Mesothelial cell of epicardium (in vitro differentiated cells): ENCODE measurements at regions not wholly inside any gene's neighbourhood (a gene's known extent, or its start where the extent isn't known, plus 50 kb on each side); places are given as distances from the start of the nearest gene placed in this dataset.

Experiments
- DNase-seq, 2 experiments: peaks; one replicate each; pipeline ENCODE4 v3.0.0; 2021; ENCODE audit warnings: low spot score in 2 of 2; ENCODE audit not compliant: unreplicated experiment in 2 of 2
- H3K27ac Mint-ChIP-seq: 2 replicates; pipeline ENCODE4 v1.8.0; 2021; ENCODE audit warnings: mixed read lengths
- H3K27me3 Mint-ChIP-seq: 2 replicates; pipeline ENCODE4 v1.8.0; 2021; ENCODE audit warnings: low read depth, mixed read lengths
- H3K36me3 Mint-ChIP-seq: 2 replicates; pipeline ENCODE4 v1.8.0; 2021; ENCODE audit warnings: mixed read lengths
- H3K4me1 Mint-ChIP-seq: 2 replicates; pipeline ENCODE4 v1.8.0; 2021; ENCODE audit warnings: mixed read lengths
- H3K4me3 Mint-ChIP-seq: 2 replicates; pipeline ENCODE4 v1.8.0; 2021; ENCODE audit warnings: mild to moderate bottlenecking, moderate library complexity, mixed read lengths
- H3K9me3 Mint-ChIP-seq: 2 replicates; pipeline ENCODE4 v1.8.0; 2021; ENCODE audit warnings: mixed read lengths
- CTCF ChIP-seq: fragments of 200-600 bp; sonication (generic); IDR thresholded peaks from one replicate; pipeline ENCODE4 v1.5.0; 2021; ENCODE audit warnings: antibody characterized with exemption; ENCODE audit not compliant: unreplicated experiment

- Mint-ChIP-seq H3K9me3 (no peaks in the 10 kb centered on the region), H3K4me3 (no peak overlapping the region)
Observed at GRCh38 chr19:32238076-32238475, 107.3 kb upstream of the ZNF507 start.

GRCh38 chr19:32240316-32240715, 105.1 kb upstream of the ZNF507 start:
- Mint-ChIP-seq H3K4me3 (no peak overlapping the region), H3K36me3 (no peaks in the 10 kb centered on the region), H3K9me3 (no peaks in the 10 kb centered on the region), H3K27ac (no peak overlapping the region), H3K4me1 (peaks cover 7% of the 10 kb centered on the region), H3K27me3 (peaks cover 69% of the 10 kb centered on the region)
- DNase-seq, result no peak
- no peak for TF ChIP-seq CTCF

More at GRCh38 chr19:32238076-32238475, 107.3 kb upstream of the ZNF507 start:
- no peak for TF ChIP-seq CTCF
- no peak overlapping the region for H3K27ac Mint-ChIP-seq
- no peak for DNase-seq
- peaks cover 66% of the 10 kb centered on the region for H3K27me3 Mint-ChIP-seq
- H3K4me1 Mint-ChIP-seq, result peaks cover 7% of the 10 kb centered on the region
- H3K36me3 Mint-ChIP-seq, result no peaks in the 10 kb centered on the region

GRCh38 chr19:32241306-32241705, 104.1 kb upstream of the ZNF507 start:
- H3K36me3 Mint-ChIP-seq, result no peaks in the 10 kb centered on the region
- peaks cover 65% of the 10 kb centered on the region for H3K27me3 Mint-ChIP-seq
- no peak overlapping the region for H3K4me3 Mint-ChIP-seq
- H3K9me3 Mint-ChIP-seq, result no peaks in the 10 kb centered on the region
- DNase-seq, result no peak
- H3K27ac Mint-ChIP-seq, result no peak overlapping the region
- H3K4me1 Mint-ChIP-seq, result peaks cover 10% of the 10 kb centered on the region
- no peak for TF ChIP-seq CTCF

- Mint-ChIP-seq H3K9me3 (no peaks in the 10 kb centered on the region), H3K27ac (no peak overlapping the region), H3K36me3 (no peaks in the 10 kb centered on the region), H3K27me3 (peaks cover 65% of the 10 kb centered on the region), H3K4me1 (peaks cover 10% of the 10 kb centered on the region), H3K4me3 (no peak overlapping the region)
- TF ChIP-seq CTCF, result no peak
- DNase-seq, result no peak
Observed at GRCh38 chr19:32241932-32242710, 103.3 kb upstream of the ZNF507 start.

- Mint-ChIP-seq H3K27me3 (peaks cover 63% of the 10 kb centered on the region), H3K36me3 (no peaks in the 10 kb centered on the region), H3K4me3 (no peak overlapping the region), H3K27ac (no peak overlapping the region), H3K9me3 (peaks cover 6% of the 10 kb centered on the region), H3K4me1 (peaks cover 7% of the 10 kb centered on the region)
- no peak for TF ChIP-seq CTCF
- DNase-seq, result no peak
Observed at GRCh38 chr19:32246006-32246405, 99.4 kb upstream of the ZNF507 start.
